HL-60 (cell line): ENCODE measurements at regions not wholly inside any gene's neighbourhood (a gene's known extent, or its start where the extent isn't known, plus 50 kb on each side); places are given as distances from the start of the nearest gene placed in this dataset.

Source experiments
- GABPA ChIP-seq: IDR thresholded peaks from 2 replicates; pipeline ENCODE4 v1.6.1; 2012; ENCODE audit warnings: low read depth
- POLR2AphosphoS5 ChIP-seq: IDR thresholded peaks from 2 replicates; pipeline ENCODE4 v1.6.1; 2012; ENCODE audit warnings: low read depth
- SPI1 ChIP-seq: IDR thresholded peaks from 2 replicates; pipeline ENCODE4 v1.6.1; 2012; ENCODE audit warnings: low read depth, mild to moderate bottlenecking, borderline replicate concordance
- TF ChIP-seq, protein P1 (sequence below): IDR thresholded peaks from one replicate; pipeline ENCODE4 v1.5.1; 2011; ENCODE audit warnings: low read length, control low read depth, inconsistent platforms; ENCODE audit not compliant: insufficient read depth
- TF ChIP-seq, protein P2 (sequence below): IDR thresholded peaks from 2 replicates; pipeline ENCODE4 v1.6.1; 2012; ENCODE audit warnings: low read depth; ENCODE audit not compliant: insufficient replicate concordance

DNA sequence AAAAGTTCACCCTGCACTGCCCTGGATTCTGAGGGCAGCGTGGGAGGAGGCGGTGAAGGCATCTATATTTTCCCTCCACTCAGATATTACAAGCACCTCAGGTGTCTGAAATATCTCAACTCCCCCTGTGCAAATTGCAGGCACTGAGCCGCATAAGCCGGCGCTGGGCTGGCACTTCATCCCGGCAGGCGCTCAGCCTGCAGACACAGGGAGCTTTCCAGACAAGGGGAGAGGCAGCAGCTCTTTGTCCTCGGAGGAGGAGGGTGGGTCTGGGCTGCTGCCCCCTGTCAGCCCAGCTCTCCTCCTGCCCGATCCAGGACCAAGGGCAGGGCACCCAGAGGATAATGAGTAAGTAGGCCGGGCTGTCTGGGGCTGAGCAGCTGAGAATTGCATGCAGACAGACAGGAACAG, 189.3 kb upstream of the MYT1L start:
- TF ChIP-seq, protein P1, sequence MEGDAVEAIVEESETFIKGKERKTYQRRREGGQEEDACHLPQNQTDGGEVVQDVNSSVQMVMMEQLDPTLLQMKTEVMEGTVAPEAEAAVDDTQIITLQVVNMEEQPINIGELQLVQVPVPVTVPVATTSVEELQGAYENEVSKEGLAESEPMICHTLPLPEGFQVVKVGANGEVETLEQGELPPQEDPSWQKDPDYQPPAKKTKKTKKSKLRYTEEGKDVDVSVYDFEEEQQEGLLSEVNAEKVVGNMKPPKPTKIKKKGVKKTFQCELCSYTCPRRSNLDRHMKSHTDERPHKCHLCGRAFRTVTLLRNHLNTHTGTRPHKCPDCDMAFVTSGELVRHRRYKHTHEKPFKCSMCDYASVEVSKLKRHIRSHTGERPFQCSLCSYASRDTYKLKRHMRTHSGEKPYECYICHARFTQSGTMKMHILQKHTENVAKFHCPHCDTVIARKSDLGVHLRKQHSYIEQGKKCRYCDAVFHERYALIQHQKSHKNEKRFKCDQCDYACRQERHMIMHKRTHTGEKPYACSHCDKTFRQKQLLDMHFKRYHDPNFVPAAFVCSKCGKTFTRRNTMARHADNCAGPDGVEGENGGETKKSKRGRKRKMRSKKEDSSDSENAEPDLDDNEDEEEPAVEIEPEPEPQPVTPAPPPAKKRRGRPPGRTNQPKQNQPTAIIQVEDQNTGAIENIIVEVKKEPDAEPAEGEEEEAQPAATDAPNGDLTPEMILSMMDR, result no peak
- TF ChIP-seq, protein P2, sequence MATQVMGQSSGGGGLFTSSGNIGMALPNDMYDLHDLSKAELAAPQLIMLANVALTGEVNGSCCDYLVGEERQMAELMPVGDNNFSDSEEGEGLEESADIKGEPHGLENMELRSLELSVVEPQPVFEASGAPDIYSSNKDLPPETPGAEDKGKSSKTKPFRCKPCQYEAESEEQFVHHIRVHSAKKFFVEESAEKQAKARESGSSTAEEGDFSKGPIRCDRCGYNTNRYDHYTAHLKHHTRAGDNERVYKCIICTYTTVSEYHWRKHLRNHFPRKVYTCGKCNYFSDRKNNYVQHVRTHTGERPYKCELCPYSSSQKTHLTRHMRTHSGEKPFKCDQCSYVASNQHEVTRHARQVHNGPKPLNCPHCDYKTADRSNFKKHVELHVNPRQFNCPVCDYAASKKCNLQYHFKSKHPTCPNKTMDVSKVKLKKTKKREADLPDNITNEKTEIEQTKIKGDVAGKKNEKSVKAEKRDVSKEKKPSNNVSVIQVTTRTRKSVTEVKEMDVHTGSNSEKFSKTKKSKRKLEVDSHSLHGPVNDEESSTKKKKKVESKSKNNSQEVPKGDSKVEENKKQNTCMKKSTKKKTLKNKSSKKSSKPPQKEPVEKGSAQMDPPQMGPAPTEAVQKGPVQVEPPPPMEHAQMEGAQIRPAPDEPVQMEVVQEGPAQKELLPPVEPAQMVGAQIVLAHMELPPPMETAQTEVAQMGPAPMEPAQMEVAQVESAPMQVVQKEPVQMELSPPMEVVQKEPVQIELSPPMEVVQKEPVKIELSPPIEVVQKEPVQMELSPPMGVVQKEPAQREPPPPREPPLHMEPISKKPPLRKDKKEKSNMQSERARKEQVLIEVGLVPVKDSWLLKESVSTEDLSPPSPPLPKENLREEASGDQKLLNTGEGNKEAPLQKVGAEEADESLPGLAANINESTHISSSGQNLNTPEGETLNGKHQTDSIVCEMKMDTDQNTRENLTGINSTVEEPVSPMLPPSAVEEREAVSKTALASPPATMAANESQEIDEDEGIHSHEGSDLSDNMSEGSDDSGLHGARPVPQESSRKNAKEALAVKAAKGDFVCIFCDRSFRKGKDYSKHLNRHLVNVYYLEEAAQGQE, result no peak
- TF ChIP-seq GABPA, result no peak
- no peak for TF ChIP-seq POLR2AphosphoS5
- no peak for TF ChIP-seq SPI1
